Spleen (tissue), 11 donors: ENCODE measurements at regions not wholly inside any gene's neighbourhood (a gene's known extent, or its start where the extent isn't known, plus 50 kb on each side); places are given as distances from the start of the nearest gene placed in this dataset.

Experiments
- DNase-seq: peaks from one replicate; pipeline ENCODE4 v3.0.0-alpha.2; 2020
- H3K27ac ChIP-seq, 8 donors: fragments of 200-600 bp; sonication (generic) in 7 of 8; 1 replicate in 4 of 8; 2 replicates in 4 of 8; pipeline versions ENCODE4 v1.5.0 to v1.8.0; 2016 to 2021; ENCODE audit warnings: inconsistent platforms in 4 of 8, mild to moderate bottlenecking in 4 of 8, moderate library complexity in 1 of 8
- H3K27me3 ChIP-seq, 7 donors: fragments of 200-600 bp; sonication (generic) in 6 of 7; replicated peaks in 1 of 7; 1 replicate in 4 of 7; 2 replicates in 3 of 7; pipeline versions ENCODE4 v1.5.0 to v1.8.0; 2016 to 2021; ENCODE audit warnings: inconsistent platforms in 3 of 7, mild to moderate bottlenecking in 1 of 7
- H3K36me3 ChIP-seq, 6 donors: fragments of 200-600 bp; sonication (generic) in 5 of 6; 1 replicate in 4 of 6; 2 replicates in 2 of 6; pipeline versions ENCODE4 v1.5.0 to v1.8.0; 2016 to 2021; ENCODE audit warnings: inconsistent platforms in 2 of 6
- H3K4me1 ChIP-seq, 6 donors: fragments of 200-600 bp; sonication (generic) in 5 of 6; 1 replicate in 3 of 6; 2 replicates in 3 of 6; pipeline versions ENCODE4 v1.5.0 to v1.8.0; 2016 to 2021; ENCODE audit warnings: inconsistent platforms in 3 of 6
- H3K4me3 ChIP-seq, 8 donors: fragments of 200-600 bp; sonication (generic) in 7 of 8; 1 replicate in 4 of 8; 2 replicates in 4 of 8; pipeline versions ENCODE4 v1.5.0 to v1.8.0; 2016 to 2021; ENCODE audit warnings: inconsistent platforms in 4 of 8, mild to moderate bottlenecking in 4 of 8, moderate library complexity in 2 of 8
- H3K9me3 ChIP-seq, 8 donors: fragments of 200-600 bp; sonication (generic) in 7 of 8; 1 replicate in 4 of 8; 2 replicates in 4 of 8; pipeline versions ENCODE4 v1.5.0 to v1.8.0; 2016 to 2021; ENCODE audit warnings: inconsistent platforms in 4 of 8
- CTCF ChIP-seq, 11 experiments: fragments of 200-600 bp in 7 of 11; fragments of 450-650 bp in 4 of 11; sonication (generic) in 4 of 11; IDR thresholded peaks in 8 of 11; conservative IDR thresholded peaks in 3 of 11; 1 replicate in 7 of 11; 2 replicates in 4 of 11; pipeline versions ENCODE4 v1.4.0 to v1.8.0; 2016 to 2021; ENCODE audit warnings: antibody characterized with exemption in 11 of 11, inconsistent platforms in 4 of 11, mild to moderate bottlenecking in 1 of 11
- POLR2A ChIP-seq, 3 donors: fragments of 450-650 bp; IDR thresholded peaks; one replicate each; pipeline ENCODE4 v1.5.1; 2017; ENCODE audit warnings: antibody characterized with exemption in 3 of 3, mild to moderate bottlenecking in 1 of 3
- POLR2AphosphoS5 ChIP-seq, 3 donors: sonication (generic); formaldehyde crosslinking; IDR thresholded peaks; one replicate each; pipeline ENCODE4 v1.5.1; 2017; ENCODE audit warnings: antibody characterized with exemption in 3 of 3
- WGBS, 5 donors: extraction: QIAGEN DNeasy Blood & Tissue Kit in 3 of 5; methylation state at CpG; one replicate each; pipeline versions ENCODE4 v1.1.5 to v1.1.7; 2013 to 2018; 5-methylcytosine and 5-hydroxymethylcytosine counted together
- intact Hi-C: fragments of 100-400 bp; cut with DNase I; formaldehyde crosslinking; loops from one replicate; pipeline ENCODE4 v1.15.0; 2023; ENCODE audit warnings: low total_unique reads
- donor health status: healthy with polysubstance abuse.
- donor health status: DM: no; HTN: no; CAD: no; lungs with moderate emphysema.
- donor health status: DM: no; HTN: no; CAD: no.
- donor health status: Bipolar disorder and iron deficiency.
- donor health status: healthy.
- donor health status: DM: no; HTN: no; CAD: no.
- donor health status: DM: yes; HTN: yes; CAD: no.

- Histone ChIP-seq H3K27me3 (no peaks in the 10 kb centered on the region), H3K36me3 (no peaks in the 10 kb centered on the region), H3K27ac (no peak overlapping the region), H3K9me3 (peaks cover 0 to 58% (median 46%) of the 10 kb centered on the region in 8 donors), H3K4me1 (no peaks in the 10 kb centered on the region), H3K4me3 (no peak overlapping the region)
- DNase-seq: no peak
- intact Hi-C loops: no loop called here
- TF ChIP-seq CTCF (IDR thresholded peaks at IDR 0.05 in 8 of 11, conservative IDR thresholded peaks at IDR 0.05 in 3 of 11) (no peak), POLR2AphosphoS5 (IDR thresholded peaks at IDR 0.05) (no peak), POLR2A (IDR thresholded peaks at IDR 0.05) (no peak)
- 67 to 87% (median 83%) methylated on average over 3 of the region's 3 CpGs for WGBS, 5 donors
These were observed 687.6 kb downstream of the DCDC2C start for GRCh38 chr2:4391013-4391412.

- H3K4me1 ChIP-seq: no peaks in the 10 kb centered on the region
- TF ChIP-seq CTCF (IDR thresholded peaks at IDR 0.05 in 8 of 11, conservative IDR thresholded peaks at IDR 0.05 in 3 of 11) (no peak), POLR2AphosphoS5 (IDR thresholded peaks at IDR 0.05) (peak in 2 of 3 donors; percentile 43 to 46), POLR2A (IDR thresholded peaks at IDR 0.05) (no peak)
- no peak overlapping the region for H3K4me3 ChIP-seq
- WGBS, 5 donors: 52 to 79% (median 63%) methylated on average over 10 of the region's 10 CpGs
- DNase-seq: no peak
- H3K9me3 ChIP-seq: peaks cover 0 to 26% (median 7%) of the 10 kb centered on the region in 8 donors
- H3K36me3 ChIP-seq: no peaks in the 10 kb centered on the region
- H3K27ac ChIP-seq: peak overlapping the region in 5 of 8 donors; percentile 6 to 68 (median 49)
- no peaks in the 10 kb centered on the region for H3K27me3 ChIP-seq
- intact Hi-C loops: no loop called here
These were observed 701.0 kb downstream of the DCDC2C start for GRCh38 chr2:4404363-4404762.

- TF ChIP-seq POLR2AphosphoS5 (IDR thresholded peaks at IDR 0.05): no peak
- no peak for TF ChIP-seq POLR2A (IDR thresholded peaks at IDR 0.05)
- TF ChIP-seq CTCF (IDR thresholded peaks at IDR 0.05 in 8 of 11, conservative IDR thresholded peaks at IDR 0.05 in 3 of 11): no peak
- WGBS, 5 donors: 76 to 84% (median 78%) methylated on average over 10 of the region's 10 CpGs
- peaks cover 0 to 20% (median 2%) of the 10 kb centered on the region in 8 donors for H3K9me3 ChIP-seq
These were observed 704.9 kb downstream of the DCDC2C start for GRCh38 chr2:4408321-4408720.

GRCh38 chr2:4412637-4413187 lies 709.3 kb downstream of the DCDC2C start:
- Histone ChIP-seq H3K27me3 (no peaks in the 10 kb centered on the region), H3K4me3 (no peak overlapping the region), H3K4me1 (no peaks in the 10 kb centered on the region), H3K9me3 (peaks cover 0 to 18% (median 0%) of the 10 kb centered on the region in 8 donors), H3K27ac (peak overlapping the region in 2 of 8 donors; percentile 9 to 25), H3K36me3 (no peaks in the 10 kb centered on the region)
- 60 to 71% (median 64%) methylated on average over 9 of the region's 9 CpGs for WGBS, 5 donors
- TF ChIP-seq POLR2AphosphoS5 (IDR thresholded peaks at IDR 0.05): no peak
- no peak for TF ChIP-seq CTCF (IDR thresholded peaks at IDR 0.05 in 8 of 11, conservative IDR thresholded peaks at IDR 0.05 in 3 of 11)
- no peak for TF ChIP-seq POLR2A (IDR thresholded peaks at IDR 0.05)
- no peak for DNase-seq
- intact Hi-C loops: no loop called here

More at GRCh38 chr2:4408321-4408720, 704.9 kb downstream of the DCDC2C start:
- Histone ChIP-seq H3K27ac (no peak overlapping the region), H3K4me1 (no peaks in the 10 kb centered on the region), H3K27me3 (no peaks in the 10 kb centered on the region), H3K36me3 (no peaks in the 10 kb centered on the region), H3K4me3 (no peak overlapping the region)
- intact Hi-C loops: no loop called here
- DNase-seq: no peak
